ENCODE measurements at regions not wholly inside any gene's neighbourhood (a gene's known extent, or its start where the extent isn't known, plus 50 kb on each side); places are given as distances from the start of the nearest gene placed in this dataset.
"Not testable (repeated sequence)": the region's sequence is repeated elsewhere in the genome, so short reads cannot be mapped to it uniquely, and the experiment has no call there.

DNA sequence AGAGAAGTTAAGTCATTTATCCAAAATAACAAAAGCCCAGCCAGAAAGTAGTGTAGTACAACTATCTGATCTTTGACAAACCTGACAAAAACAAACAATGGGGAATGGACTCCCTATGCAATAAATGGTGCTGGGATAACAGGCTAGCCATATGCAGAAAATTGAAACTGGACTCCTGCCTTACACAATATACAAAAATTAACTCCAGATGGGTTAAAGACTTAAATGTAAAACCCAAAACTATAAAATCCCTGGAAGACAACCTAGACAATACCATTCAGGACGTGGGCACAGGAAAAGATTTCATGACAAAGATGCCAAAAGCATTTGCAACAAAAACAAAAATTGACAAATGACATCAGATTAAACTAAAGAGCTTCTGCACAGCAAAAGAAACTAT is 561.4 kb upstream of the CHAC2 start:
- not testable (repeated sequence) for DNase-seq (ENCODE audit: low spot score)

DNA sequence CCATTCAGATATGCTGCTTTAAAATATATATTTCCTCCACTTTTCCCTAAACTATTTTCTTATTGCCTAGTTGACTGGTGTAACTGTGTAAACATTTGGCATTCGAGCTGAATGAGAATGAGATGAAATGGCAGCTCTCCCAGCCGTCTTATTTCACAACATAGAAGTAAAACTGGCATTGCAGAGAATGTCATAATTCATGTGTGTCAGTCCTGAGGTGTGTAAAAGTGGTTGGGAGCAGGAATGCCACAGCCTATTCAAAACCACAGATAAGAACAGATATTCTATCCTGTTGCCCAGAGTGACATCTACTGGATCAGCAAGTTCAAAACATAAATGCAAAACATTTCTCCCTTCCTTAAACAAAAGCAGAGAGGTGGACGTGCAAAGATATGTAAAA is 565.5 kb upstream of the CHAC2 start:
- peak; percentile 50 for DNase-seq (ENCODE audit: low spot score)

DNA sequence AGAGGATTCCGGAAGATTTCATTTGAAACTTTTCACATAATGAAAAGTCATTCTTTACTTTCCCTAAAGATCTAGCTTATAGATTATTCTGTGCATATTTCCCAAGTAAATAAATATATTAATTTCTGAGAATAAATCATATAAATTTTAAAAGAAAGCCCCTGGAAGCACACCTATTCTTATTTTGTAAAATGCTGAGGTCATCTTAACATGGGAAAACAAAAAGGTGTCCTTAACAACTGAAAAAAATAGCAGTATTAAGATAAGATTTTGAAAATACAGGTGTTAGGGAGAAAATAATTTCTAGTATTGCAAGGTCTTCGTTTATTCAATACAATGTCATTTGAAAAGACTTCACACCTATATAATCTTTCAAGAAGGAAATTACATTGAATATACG is 567.5 kb upstream of the CHAC2 start:
- DNase-seq (ENCODE audit: low spot score), result no peak

DNA sequence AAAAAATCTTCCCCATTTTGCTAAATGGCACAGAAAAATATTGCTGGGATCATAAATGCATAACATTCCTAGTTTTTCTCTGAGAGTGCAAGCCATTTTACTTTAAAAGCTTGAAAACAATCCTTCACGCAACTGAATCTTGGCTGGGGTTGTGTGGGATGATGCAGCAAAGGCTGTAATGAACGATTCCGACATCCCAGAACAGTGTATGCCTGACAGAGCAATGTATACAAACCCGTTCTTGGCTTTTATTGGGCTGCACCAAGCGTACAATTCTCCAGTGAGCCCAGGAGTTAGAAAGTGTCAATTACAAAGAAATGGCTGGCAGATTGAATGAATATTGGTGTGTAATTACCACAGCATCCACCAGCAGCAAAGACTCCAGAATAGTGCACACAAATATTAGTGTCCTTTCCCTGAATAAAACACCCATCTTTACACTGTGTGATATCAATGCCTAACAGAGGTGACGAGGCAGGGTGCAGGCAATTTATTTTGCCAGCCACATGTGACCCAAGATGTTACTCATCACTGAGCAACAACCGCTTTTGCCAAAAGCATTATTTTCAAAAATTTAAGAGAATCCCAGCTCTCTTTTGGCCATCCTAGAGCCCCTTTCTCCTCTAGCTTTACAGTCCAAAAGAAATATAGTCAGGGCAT is 578.6 kb upstream of the CHAC2 start:
- no peak for DNase-seq (ENCODE audit: low spot score)

DNA sequence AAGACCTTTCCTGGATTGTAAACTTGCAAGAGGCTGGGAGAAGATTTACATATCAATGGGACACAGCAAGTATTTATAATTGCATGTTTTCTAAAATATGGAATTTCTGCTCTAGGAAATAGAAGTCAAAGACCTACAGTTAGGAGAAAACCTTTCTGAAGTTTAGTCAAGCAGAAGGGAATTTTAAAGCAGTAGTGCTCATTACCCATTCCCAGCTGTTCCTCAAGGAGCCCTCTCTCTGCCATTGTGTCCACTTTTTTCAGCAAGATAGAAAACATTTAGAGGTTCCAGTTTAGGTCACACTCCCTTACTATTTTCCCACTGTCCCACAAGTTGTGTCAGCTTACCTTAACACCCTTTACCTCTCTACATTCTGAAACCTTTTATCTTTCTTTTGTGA is 584.0 kb upstream of the CHAC2 start:
- DNase-seq (ENCODE audit: low spot score), result no peak

DNA sequence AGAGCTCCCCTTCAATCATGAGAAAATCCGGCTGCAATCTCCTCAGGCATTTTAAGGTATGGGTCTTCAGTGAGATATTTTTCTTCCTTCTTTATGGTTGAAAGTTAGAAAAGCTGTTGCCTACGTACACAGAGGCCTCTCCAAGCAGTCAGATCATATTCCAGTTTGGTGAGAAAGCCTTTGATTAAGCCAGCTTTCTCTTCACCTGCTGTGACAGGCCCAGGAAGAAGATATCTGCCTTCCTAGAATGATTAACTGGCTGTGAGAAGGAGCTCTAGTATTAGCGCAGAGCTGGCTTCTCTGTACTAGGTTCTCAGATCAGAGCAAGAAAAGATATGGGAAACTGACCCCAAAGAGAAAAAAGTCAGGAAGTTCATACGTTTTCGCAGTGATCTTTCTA is 585.0 kb upstream of the CHAC2 start:
- no peak for DNase-seq (ENCODE audit: low spot score)

DNA sequence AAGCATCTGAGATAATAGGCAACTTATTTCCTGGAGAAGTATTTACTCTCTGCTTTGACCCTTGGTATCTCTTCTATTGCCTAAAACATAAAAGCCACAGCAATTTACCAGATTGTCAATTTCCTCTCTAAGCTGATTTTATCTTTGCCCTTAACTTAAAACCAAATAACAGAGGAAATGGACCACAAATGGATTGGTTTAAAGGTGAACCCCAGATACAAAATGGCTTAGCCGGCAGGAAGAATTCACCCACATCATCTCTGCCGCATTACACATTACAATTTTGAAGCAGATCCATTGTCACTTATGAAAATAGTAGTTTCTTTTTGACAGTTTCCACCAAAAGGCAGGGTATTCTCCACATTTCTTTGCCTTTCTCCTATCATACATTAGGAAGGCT is 585.8 kb upstream of the CHAC2 start:
- no peak for DNase-seq (ENCODE audit: low spot score)

DNA sequence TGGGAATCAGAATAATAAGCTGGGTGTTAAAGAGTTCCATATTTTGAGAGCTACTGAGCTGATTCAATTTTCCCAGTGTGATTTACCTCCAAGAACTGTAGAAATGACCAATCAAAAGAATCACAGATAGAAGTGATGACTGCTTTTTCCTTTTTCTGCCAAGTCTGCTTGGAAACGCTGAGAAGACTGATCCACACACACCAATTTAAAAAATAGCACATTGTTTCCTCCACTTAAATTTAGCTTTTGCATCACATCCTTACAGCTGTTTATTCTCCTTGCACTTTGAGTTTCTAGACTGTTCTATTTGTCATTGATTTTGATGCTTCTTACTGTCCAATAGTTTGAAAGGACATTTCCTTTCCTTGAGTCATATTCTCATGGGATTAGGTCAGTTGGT is 590.3 kb upstream of the CHAC2 start:
- no peak for DNase-seq (ENCODE audit: low spot score)

DNA sequence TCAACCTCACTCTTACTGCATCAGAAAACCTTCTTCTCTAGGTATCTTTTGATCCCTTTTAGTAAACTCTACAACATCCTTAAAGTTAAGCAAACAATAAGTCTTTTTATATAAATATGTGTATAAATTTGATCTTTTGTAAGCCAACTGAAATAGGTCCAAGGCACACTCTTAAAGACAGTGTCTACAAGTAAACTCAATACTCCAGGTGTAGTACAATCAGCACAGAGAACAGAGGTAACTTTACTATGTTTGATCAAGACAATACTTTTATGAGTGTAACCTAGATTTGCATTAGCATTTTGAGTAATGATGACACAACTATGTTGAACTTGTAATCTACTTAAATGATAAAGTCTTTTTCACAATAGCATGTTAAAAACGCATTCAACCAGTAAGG is 593.1 kb upstream of the CHAC2 start:
- DNase-seq (ENCODE audit: low spot score), result no peak

DNA sequence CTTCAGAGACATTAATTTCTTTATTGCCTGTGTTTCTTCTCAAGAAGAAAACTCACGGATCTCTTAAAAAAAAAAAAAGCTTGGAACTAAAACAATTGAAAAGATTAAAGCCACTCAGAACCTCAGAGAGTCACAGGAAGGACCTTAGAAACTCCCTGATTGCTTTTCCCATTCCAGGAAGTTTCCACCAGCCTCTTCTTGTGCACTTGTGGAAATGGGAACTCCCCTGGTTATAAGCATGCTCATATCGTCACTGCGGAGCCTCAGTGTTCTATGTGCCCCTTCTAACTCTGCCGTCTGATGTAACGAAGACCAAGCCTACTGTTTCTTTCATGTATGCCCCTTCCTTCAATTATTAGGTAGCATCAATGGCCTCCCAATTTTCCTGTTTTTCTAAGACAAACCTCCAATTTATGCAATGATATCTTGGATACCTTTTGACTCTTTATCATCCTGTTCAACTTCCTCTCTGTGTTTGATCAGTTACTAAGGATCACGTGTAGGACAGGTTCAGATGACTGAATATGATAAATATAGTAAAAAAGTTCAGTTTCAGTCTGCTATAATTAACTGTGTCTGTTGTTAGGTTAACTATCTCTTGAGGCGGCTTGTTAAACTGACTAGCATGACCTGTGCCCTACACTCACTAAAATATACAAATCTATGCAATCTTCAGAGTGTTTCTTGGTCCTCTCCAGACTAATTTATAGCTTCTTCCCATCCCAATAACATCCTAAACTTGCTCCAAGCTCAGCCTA is 593.7 kb upstream of the CHAC2 start:
- DNase-seq (ENCODE audit: low spot score), result no peak

DNA sequence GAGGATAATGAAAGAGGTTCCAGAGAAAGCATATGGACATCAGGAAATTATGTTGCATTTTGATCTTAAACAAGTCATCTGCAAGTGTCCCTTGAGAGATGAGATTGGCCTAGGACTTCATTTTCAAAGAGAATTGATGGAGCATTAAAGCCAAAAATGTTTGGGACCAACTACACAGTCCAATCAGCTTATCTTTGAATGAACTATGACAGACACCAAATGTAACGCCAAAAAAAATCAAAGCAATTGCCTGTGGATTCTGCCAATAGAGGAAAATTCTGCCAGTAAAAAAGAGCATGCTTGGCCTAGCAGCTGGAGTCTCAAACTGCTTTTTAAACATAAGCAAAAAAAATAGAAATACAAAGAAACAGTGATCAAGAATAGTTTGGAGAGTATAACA is 594.5 kb upstream of the CHAC2 start:
- DNase-seq (ENCODE audit: low spot score), result no peak

DNA sequence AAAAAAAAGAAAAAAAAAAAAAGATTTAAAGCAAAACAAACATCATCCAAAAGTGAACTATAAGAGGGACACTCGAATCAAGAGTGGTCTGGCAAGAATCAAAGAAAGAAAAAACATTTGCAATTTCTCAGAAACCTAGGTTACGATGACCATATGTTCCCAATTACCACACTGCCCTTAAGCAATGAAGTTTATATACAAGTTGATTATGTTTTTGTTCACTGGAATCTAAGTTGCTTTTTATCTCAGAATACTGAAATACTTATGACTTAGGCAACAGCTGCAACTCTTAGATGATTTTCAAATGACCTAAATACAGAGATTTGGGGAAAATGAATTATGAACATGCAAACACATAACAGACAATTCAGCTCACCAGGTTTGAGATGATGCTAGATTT is 597.1 kb upstream of the CHAC2 start:
- no peak for DNase-seq (ENCODE audit: low spot score)

DNA sequence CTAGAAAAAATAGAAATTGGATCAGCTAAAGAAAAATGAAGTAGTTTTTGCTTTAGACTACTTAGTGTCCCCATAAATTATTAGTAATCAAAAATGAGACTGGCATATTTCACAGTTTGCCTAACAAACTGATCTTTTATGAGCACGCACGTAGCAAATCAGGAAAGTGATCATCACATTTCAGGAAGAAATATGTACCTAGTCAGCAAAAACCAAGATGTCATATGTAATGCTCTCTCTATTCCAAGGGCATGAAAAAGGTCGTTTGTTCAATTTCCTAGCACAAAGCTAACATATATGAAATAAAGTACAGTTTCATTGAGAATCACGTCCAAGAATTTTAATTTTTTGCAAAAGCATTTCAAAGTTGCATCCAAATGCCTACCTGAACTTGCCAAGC is 600.4 kb upstream of the CHAC2 start:
- DNase-seq (ENCODE audit: low spot score), result no peak

DNA sequence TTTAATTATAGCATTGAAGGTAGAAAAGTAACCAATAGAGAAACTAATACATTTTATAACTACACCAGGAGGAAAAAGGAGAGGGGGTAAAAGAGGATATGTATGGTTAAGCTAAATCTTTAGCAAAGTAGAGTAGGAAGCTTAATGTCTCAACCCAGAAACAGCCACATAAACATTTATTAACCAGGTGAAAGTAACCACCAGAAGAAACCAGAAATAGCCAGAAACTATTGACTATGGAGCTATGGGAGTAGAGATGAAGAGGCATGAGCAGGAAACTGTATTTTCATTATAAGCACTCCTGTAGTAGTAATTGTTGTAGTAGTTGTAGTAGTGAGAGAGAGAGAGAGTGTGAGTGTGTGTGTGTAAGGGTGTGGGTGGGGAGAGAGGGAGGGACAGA is 617.5 kb upstream of the CHAC2 start:
- no peak for DNase-seq (ENCODE audit: low spot score)

DNA sequence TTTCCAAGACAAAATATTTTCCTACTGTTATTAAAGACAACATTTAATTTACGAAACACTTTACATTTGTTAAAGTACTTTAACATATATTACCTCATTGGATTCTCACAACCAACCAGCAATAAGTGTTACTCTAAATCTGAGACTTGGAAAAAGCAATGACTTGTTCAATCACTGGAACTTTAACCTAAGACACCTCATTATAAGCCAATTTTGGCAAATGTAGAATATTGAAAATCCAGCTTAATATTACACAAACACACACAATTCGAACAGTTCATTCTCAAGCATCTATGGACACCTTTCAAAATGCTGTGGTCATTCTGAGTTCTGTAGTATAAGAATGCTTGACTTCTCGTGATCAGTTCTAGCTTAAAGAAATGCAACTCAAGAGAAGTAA is 619.4 kb upstream of the CHAC2 start:
- no peak for DNase-seq (ENCODE audit: low spot score)

DNA sequence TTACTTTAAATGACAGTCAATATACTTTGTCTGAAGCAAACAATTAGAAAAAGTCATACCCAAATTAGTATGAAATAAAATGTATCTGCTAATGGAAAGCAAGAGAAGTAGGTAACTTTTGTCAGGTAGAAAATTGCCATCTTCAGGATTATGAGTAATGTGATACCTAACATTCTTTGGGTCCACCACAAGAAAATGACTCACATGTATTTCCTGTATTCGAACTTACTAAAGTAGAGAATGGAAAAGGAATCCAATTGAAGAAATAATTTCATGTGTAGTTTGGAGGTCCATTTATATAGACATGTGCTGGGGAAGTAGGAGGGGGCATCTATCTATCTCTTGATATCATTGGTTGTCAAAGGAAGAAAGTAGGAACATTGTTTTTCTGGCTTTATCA is 636.2 kb upstream of the CHAC2 start:
- DNase-seq (ENCODE audit: low spot score), result no peak

DNA sequence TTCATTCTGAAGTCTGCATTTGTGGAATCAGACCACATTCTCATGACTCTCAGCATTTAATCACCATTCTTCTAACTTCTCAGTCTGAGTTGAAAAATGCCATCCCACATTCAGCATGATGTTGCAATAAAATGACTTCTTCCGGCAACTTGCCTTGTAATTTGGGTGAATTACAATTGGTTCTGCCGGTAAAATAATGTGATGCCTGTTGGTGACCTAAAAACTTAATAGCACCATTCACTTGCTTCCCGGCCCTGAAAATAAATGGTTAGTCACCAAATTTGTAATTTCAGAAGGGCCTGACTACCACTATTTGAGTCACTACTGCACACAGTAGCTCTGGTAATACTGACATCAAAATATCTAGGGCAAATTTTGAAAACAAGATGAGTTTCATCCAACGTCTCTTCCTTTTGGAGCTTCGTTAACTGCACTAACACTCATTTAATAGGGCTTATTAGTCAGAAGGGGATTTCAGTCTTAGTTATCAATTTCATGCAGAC is 637.1 kb upstream of the CHAC2 start:
- no peak for DNase-seq (ENCODE audit: low spot score)

DNA sequence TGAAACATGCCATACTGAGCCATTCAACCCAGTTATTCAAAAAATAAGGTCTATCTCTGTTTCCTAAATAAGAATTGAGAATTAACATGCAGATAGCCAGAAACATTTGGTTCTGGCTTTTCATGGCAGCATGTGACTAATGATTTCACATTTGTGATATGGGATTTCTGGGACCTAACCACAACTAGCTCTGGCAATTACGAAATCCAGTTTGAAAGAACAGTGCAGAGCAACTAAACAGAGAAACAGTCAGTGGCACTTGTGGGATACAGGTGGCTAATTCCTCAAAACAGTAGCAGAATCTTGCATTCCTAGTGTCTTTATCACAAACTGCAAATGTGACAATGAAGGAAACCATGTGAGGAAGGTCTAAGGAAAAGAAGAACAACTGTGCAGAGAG is 637.8 kb upstream of the CHAC2 start:
- DNase-seq (ENCODE audit: low spot score), result no peak

DNA sequence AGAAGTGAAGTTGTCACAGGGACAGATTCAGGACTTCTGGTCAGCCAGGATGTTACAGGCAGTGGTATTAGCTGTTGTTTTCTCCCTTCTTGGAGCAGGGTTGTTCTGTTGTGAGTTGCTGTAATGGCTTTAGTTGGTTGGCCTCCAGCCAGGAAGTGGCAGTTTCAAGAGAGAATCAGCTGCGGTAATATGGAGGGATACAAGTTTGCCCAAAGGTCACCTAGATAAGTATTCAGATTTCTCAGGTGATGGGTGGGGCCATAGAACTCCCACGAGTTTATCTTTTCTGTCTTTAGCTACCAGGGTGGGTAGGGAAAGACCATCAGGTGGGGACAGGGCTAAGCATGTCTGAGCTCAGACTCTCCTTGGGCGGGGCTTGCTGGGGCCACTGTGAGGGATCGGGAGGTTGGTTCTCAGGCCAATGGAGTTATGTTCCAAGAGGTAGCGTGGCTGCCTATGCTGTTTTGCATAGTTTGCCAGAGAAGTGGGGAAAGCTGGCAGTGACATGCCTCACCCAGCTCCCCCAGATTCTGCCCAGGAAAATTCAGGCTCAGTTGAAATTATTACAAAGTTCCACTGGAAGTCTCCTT is 640.4 kb upstream of the CHAC2 start:
- no peak for DNase-seq (ENCODE audit: low spot score)

DNA sequence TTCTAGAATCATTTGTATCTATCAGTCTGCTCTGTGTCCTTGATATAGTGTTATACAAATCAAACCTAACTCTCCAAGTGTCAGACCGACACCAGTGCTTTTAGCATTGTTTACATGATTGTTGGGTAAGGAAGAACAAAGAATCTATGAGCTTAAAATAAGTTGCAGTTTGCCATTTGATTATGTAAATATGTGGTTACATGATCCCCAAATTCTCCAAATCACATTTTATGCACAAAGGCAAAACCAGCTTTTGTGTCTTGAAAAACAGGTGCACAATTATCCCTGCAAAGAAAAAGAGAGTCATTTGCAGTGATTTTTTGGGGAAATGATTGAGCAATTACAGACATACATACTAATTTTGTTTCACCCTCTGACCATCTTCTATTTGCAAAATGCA is 652.6 kb upstream of the CHAC2 start:
- DNase-seq (ENCODE audit: low spot score), result no peak

DNA sequence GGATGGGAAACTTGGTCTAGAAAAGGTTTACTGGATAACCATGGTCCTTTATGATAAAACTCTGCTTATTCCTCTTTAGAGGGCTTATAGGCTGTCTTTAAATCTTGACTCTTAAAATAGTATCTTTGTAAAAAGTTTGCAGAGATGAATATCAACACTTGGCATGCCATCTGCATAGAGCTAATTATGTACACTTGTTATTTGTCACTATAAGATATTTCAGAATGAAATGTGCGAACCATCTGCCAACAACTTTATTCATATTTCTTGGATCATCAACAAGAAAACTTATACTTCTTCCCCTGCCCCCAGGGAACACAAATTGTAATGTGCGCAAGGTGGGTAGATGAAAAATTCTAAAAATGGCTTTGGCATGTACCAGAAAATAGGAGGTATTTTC is 653.0 kb upstream of the CHAC2 start:
- no peak for DNase-seq (ENCODE audit: low spot score)

DNA sequence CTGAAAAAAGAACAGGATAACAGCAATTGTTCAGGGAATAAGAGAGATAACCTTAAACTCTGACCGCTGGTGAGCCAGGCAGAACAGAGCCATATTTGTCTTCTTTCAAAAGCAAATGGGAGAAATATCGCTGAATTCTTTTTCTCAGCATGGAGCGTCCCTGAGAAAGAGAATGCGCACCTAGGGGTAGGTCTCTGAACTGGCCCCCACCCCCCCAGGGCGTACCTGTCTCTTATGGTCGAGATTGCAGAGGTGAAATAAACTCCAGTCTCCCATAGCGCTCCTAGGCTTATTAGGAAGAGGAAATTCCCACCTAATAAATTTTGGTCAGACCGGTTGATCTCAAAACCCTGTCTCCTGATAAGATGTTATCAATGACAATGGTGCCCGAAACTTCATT is 655.2 kb upstream of the CHAC2 start:
- DNase-seq (ENCODE audit: low spot score), result not testable (repeated sequence)

DNA sequence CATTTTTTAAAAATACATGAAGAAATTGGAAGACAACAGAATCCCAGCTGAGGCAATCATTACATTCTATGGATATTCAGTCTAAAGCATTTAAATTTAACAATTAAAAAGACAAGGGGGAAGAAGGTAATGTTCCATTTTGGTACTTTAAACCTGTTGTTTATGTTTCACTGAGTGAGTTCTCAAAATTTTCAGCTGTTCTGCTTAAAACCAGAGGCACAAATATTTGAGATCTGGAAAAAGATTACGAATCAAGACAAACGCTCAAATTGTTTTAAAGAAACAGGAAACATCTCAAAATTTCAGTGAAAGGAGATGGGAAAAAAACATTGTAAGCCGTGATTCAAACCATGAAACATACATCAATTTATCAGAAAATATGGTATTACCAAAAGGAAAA is 656.2 kb upstream of the CHAC2 start:
- DNase-seq (ENCODE audit: low spot score), result no peak
